NB4 (cell line): ENCODE measurements at regions not wholly inside any gene's neighbourhood (a gene's known extent, or its start where the extent isn't known, plus 50 kb on each side); places are given as distances from the start of the nearest gene placed in this dataset.

Experiments used
- MYC ChIP-seq: IDR thresholded peaks from 2 replicates; pipeline ENCODE4 v1.6.1; 2011; ENCODE audit warnings: low read depth, low read length
- POLR2A ChIP-seq: IDR thresholded peaks from 2 replicates; pipeline ENCODE4 v1.6.1; 2011; ENCODE audit warnings: mild to moderate bottlenecking; ENCODE audit not compliant: insufficient read length; ENCODE audit errors: extremely low read depth
- TF ChIP-seq, protein P1 (sequence below): IDR thresholded peaks from one replicate; pipeline ENCODE4 v1.5.1; 2012; ENCODE audit warnings: low read depth, low read length
- TF ChIP-seq, protein P2 (sequence below): IDR thresholded peaks from 2 replicates; pipeline ENCODE4 v1.6.1; 2011; ENCODE audit warnings: low read depth, low read length

DNA sequence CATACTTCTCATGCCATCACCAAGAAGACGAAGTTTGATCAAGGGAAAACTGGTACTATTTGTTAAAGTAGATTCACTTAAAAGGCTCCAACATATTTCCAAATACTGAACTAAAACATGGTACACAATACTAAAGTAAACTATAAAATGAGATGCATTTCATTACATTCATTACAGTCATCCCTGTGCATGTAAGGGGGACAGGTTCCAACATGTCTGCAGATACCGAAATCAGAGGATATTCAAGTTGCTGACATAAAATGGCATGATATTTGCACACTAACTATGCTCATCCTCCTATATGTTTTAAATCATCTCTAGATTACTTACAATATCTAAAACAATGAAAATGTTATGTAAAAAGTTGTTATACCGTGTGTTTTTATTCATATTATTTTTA is 893.9 kb upstream of the MANEA start:
- TF ChIP-seq, protein P1, sequence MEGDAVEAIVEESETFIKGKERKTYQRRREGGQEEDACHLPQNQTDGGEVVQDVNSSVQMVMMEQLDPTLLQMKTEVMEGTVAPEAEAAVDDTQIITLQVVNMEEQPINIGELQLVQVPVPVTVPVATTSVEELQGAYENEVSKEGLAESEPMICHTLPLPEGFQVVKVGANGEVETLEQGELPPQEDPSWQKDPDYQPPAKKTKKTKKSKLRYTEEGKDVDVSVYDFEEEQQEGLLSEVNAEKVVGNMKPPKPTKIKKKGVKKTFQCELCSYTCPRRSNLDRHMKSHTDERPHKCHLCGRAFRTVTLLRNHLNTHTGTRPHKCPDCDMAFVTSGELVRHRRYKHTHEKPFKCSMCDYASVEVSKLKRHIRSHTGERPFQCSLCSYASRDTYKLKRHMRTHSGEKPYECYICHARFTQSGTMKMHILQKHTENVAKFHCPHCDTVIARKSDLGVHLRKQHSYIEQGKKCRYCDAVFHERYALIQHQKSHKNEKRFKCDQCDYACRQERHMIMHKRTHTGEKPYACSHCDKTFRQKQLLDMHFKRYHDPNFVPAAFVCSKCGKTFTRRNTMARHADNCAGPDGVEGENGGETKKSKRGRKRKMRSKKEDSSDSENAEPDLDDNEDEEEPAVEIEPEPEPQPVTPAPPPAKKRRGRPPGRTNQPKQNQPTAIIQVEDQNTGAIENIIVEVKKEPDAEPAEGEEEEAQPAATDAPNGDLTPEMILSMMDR: no peak
- TF ChIP-seq POLR2A (no peak), MYC (no peak)
- TF ChIP-seq, protein P2, sequence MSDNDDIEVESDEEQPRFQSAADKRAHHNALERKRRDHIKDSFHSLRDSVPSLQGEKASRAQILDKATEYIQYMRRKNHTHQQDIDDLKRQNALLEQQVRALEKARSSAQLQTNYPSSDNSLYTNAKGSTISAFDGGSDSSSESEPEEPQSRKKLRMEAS: no peak
